Rectal smooth muscle tissue (tissue), 1 donor: ENCODE measurements at regions not wholly inside any gene's neighbourhood (a gene's known extent, or its start where the extent isn't known, plus 50 kb on each side); places are given as distances from the start of the nearest gene placed in this dataset.
"Not testable (repeated sequence)": the region's sequence is repeated elsewhere in the genome, so short reads cannot be mapped to it uniquely, and the experiment has no call there.

Source experiments
- H3K27ac ChIP-seq: one replicate; pipeline ENCODE4 v1.7.0; 2013; ENCODE audit warnings: low read depth, low read length, inconsistent platforms
- H3K27me3 ChIP-seq: one replicate; pipeline ENCODE4 v1.7.0; 2013; ENCODE audit warnings: low read length; ENCODE audit not compliant: control insufficient read depth, insufficient read depth
- H3K36me3 ChIP-seq: one replicate; pipeline ENCODE4 v1.7.0; 2013; ENCODE audit warnings: low read length; ENCODE audit not compliant: control insufficient read depth, insufficient read depth
- H3K4me1 ChIP-seq: one replicate; pipeline ENCODE4 v1.7.0; 2013; ENCODE audit warnings: low read length; ENCODE audit not compliant: control insufficient read depth, insufficient read depth
- H3K4me3 ChIP-seq: one replicate; pipeline ENCODE4 v1.7.0; 2013; ENCODE audit warnings: low read length
- H3K9ac ChIP-seq: one replicate; pipeline ENCODE4 v1.7.0; 2013; ENCODE audit warnings: low read length

GRCh38 chr1:213600879-213601278 lies 386.9 kb upstream of the PROX1 start:
- Histone ChIP-seq H3K36me3 (no peaks in the 10 kb centered on the region), H3K9ac (no peak overlapping the region)

GRCh38 chr1:213601705-213602104 lies 386.1 kb upstream of the PROX1 start:
- H3K4me1 ChIP-seq, H3K27me3 ChIP-seq: not testable (repeated sequence)

More at GRCh38 chr1:213600879-213601278, 386.9 kb upstream of the PROX1 start:
- Histone ChIP-seq H3K27ac (no peak overlapping the region), H3K27me3 (no peaks in the 10 kb centered on the region), H3K4me1 (no peaks in the 10 kb centered on the region), H3K4me3 (no peak overlapping the region)

GRCh38 chr1:213602796-213603486 lies 384.8 kb upstream of the PROX1 start:
- H3K27me3 ChIP-seq, result no peaks in the 10 kb centered on the region
- no peak overlapping the region for H3K4me3 ChIP-seq
- H3K36me3 ChIP-seq, result no peaks in the 10 kb centered on the region
- H3K9ac ChIP-seq, result no peak overlapping the region
- no peaks in the 10 kb centered on the region for H3K4me1 ChIP-seq
- H3K27ac ChIP-seq, result no peak overlapping the region

More at GRCh38 chr1:213601705-213602104, 386.1 kb upstream of the PROX1 start:
- not testable (repeated sequence) for H3K4me3 ChIP-seq, H3K27ac ChIP-seq, H3K36me3 ChIP-seq, H3K9ac ChIP-seq

DNA sequence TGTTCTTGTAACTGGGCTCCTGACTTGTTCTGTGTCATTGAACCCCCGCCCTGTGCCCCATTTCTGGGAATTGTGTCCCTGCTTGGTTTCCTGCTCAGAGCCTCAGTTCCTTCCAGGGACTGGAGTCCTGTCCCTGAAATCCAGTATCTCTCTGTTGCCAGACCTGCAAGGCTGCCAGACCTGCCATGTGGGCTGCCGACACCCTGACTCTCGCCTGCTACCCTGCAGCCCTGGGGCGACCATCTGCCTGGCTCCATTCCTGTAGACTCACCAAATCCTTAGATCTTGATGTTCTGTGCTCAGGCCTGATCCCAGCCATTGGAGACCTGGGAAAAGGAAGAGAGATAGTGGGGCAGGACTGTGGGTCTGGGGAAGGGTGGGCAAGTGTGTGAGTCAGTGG lies 383.3 kb upstream of the PROX1 start:
- Histone ChIP-seq H3K27ac (no peak overlapping the region), H3K4me1 (no peaks in the 10 kb centered on the region), H3K36me3 (no peaks in the 10 kb centered on the region), H3K27me3 (no peaks in the 10 kb centered on the region), H3K9ac (no peak overlapping the region), H3K4me3 (no peak overlapping the region)

- Histone ChIP-seq H3K27me3 (no peaks in the 10 kb centered on the region), H3K4me1 (no peaks in the 10 kb centered on the region), H3K4me3 (no peak overlapping the region), H3K27ac (no peak overlapping the region), H3K36me3 (no peaks in the 10 kb centered on the region), H3K9ac (no peak overlapping the region)
These were observed 382.0 kb upstream of the PROX1 start for GRCh38 chr1:213605732-213606131.

- Histone ChIP-seq H3K4me1 (no peaks in the 10 kb centered on the region), H3K9ac (no peak overlapping the region), H3K36me3 (no peaks in the 10 kb centered on the region), H3K27ac (no peak overlapping the region), H3K27me3 (no peaks in the 10 kb centered on the region), H3K4me3 (no peak overlapping the region)
These were observed 381.4 kb upstream of the PROX1 start for GRCh38 chr1:213606252-213606820.

GRCh38 chr1:213613549-213613948 lies 374.2 kb upstream of the PROX1 start:
- H3K27ac ChIP-seq, result no peak overlapping the region
- H3K4me3 ChIP-seq, result no peak overlapping the region
- no peaks in the 10 kb centered on the region for H3K4me1 ChIP-seq
- H3K9ac ChIP-seq, result no peak overlapping the region
- H3K36me3 ChIP-seq, result no peaks in the 10 kb centered on the region
- no peaks in the 10 kb centered on the region for H3K27me3 ChIP-seq

- Histone ChIP-seq H3K4me1 (no peaks in the 10 kb centered on the region), H3K27ac (no peak overlapping the region), H3K9ac (no peak overlapping the region), H3K27me3 (no peaks in the 10 kb centered on the region), H3K4me3 (no peak overlapping the region), H3K36me3 (no peaks in the 10 kb centered on the region)
These were observed 372.4 kb upstream of the PROX1 start for GRCh38 chr1:213615226-213615916.

GRCh38 chr1:213617133-213617532 lies 370.6 kb upstream of the PROX1 start:
- Histone ChIP-seq H3K4me3 (no peak overlapping the region), H3K36me3 (no peaks in the 10 kb centered on the region), H3K4me1 (no peaks in the 10 kb centered on the region), H3K9ac (no peak overlapping the region), H3K27me3 (no peaks in the 10 kb centered on the region), H3K27ac (no peak overlapping the region)

GRCh38 chr1:213618094-213618493 lies 369.7 kb upstream of the PROX1 start:
- no peak overlapping the region for H3K27ac ChIP-seq
- no peaks in the 10 kb centered on the region for H3K4me1 ChIP-seq
- H3K9ac ChIP-seq, result no peak overlapping the region
- no peaks in the 10 kb centered on the region for H3K27me3 ChIP-seq
- no peak overlapping the region for H3K4me3 ChIP-seq
- no peaks in the 10 kb centered on the region for H3K36me3 ChIP-seq

DNA sequence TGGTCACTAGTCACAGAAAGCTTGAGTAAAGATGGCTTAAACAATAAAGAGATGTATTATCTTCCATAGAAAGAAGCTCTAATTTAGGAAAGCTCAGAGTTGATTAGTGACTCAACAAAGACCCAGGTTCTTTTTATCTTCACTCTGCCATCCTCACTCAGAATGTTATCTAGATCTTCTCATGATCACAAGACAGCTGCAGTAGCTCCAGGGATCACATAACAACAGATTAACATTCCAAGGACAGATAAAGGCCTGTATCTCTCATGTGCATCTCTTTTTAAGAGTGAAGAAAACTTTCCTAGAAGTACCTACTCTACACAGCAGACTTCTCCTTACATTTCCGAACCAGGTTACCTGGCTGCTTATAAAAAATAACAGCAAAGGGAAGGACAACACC lies 368.7 kb upstream of the PROX1 start:
- no peak overlapping the region for H3K4me3 ChIP-seq
- no peaks in the 10 kb centered on the region for H3K4me1 ChIP-seq
- no peaks in the 10 kb centered on the region for H3K27me3 ChIP-seq
- no peak overlapping the region for H3K9ac ChIP-seq
- no peak overlapping the region for H3K27ac ChIP-seq
- no peaks in the 10 kb centered on the region for H3K36me3 ChIP-seq

DNA sequence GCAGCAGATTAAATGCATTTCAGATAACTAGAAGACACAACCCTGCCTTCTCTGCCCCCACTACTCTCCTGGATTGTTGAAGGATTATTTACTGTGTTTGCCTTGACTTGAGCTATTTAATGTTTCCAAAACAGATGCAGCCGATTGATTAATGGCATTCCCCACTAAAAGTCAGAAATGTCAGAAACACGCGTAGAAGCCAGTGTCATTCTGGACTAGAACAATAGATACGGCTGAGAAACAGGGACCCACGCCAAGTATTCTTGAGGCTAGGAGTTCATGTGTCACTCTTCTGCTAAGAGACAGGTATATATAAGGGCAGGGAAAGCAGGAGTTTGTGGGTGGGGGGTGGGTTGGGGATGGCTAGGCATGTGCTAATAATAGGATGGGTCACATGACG lies 366.7 kb upstream of the PROX1 start:
- Histone ChIP-seq H3K36me3 (no peaks in the 10 kb centered on the region), H3K27me3 (no peaks in the 10 kb centered on the region), H3K4me3 (no peak overlapping the region), H3K4me1 (no peaks in the 10 kb centered on the region), H3K9ac (no peak overlapping the region), H3K27ac (no peak overlapping the region)
